Left ventricle myocardium inferior (tissue), 1 donor: ENCODE measurements at regions not wholly inside any gene's neighbourhood (a gene's known extent, or its start where the extent isn't known, plus 50 kb on each side); places are given as distances from the start of the nearest gene placed in this dataset.

Source experiments
- DNase-seq: peaks from one replicate; pipeline ENCODE4 v3.0.0-alpha.2; 2020
- H3K27ac ChIP-seq: fragments of 200-600 bp; replicated peaks from 2 replicates; pipeline ENCODE4 v1.8.0; 2021
- H3K27me3 ChIP-seq: fragments of 200-600 bp; 2 replicates; pipeline ENCODE4 v1.8.0; 2021; ENCODE audit warnings: low read depth
- H3K36me3 ChIP-seq: fragments of 200-600 bp; 2 replicates; pipeline ENCODE4 v1.8.0; 2021
- H3K4me1 ChIP-seq: fragments of 200-600 bp; 2 replicates; pipeline ENCODE4 v1.8.0; 2021
- H3K4me3 ChIP-seq: fragments of 200-600 bp; 2 replicates; pipeline ENCODE4 v1.8.0; 2021; ENCODE audit warnings: mild to moderate bottlenecking, moderate library complexity
- H3K9me3 ChIP-seq: fragments of 200-600 bp; replicated peaks from 2 replicates; pipeline ENCODE4 v1.8.0; 2021
- intact Hi-C: fragments of 100-400 bp; cut with micrococcal nuclease; formaldehyde crosslinking; loops from one replicate; pipeline ENCODE4 v1.11.0; 2022
- TF ChIP-seq, protein P1 (sequence below): fragments of 200-600 bp; IDR thresholded peaks from 2 replicates; pipeline ENCODE4 v1.8.0; 2021; ENCODE audit warnings: antibody characterized with exemption, mild to moderate bottlenecking, borderline replicate concordance
- donor health status: DM: no; HTN: yes; CAD: no; lungs with severe emphysema.

DNA sequence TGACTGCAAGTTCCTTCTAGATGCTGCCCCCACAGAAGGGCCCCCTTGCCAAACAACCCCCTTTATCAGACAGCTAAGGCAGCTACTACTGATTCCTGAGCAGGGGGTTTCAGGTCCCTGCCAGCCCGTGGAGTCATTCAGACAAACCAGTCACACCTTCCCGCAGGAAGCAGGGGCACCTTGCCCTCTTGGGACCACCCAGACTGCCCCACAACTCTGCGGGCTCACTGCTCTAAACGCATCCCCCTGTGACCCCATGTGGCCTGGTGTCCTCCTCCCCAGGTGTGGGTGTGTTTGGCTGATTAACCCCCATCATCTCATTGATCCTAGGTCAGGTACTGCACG, 298.9 kb downstream of the TCERG1L start:
- DNase-seq: no peak
- H3K4me1 ChIP-seq: no peaks in the 10 kb centered on the region
- no peak overlapping the region for H3K4me3 ChIP-seq
- no peaks in the 10 kb centered on the region for H3K36me3 ChIP-seq
- TF ChIP-seq, protein P1, sequence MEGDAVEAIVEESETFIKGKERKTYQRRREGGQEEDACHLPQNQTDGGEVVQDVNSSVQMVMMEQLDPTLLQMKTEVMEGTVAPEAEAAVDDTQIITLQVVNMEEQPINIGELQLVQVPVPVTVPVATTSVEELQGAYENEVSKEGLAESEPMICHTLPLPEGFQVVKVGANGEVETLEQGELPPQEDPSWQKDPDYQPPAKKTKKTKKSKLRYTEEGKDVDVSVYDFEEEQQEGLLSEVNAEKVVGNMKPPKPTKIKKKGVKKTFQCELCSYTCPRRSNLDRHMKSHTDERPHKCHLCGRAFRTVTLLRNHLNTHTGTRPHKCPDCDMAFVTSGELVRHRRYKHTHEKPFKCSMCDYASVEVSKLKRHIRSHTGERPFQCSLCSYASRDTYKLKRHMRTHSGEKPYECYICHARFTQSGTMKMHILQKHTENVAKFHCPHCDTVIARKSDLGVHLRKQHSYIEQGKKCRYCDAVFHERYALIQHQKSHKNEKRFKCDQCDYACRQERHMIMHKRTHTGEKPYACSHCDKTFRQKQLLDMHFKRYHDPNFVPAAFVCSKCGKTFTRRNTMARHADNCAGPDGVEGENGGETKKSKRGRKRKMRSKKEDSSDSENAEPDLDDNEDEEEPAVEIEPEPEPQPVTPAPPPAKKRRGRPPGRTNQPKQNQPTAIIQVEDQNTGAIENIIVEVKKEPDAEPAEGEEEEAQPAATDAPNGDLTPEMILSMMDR: no peak
- intact Hi-C loops: no loop called here
- peaks cover 11% of the 10 kb centered on the region for H3K9me3 ChIP-seq
- H3K27ac ChIP-seq: no peak overlapping the region
- H3K27me3 ChIP-seq: peaks cover 50% of the 10 kb centered on the region

DNA sequence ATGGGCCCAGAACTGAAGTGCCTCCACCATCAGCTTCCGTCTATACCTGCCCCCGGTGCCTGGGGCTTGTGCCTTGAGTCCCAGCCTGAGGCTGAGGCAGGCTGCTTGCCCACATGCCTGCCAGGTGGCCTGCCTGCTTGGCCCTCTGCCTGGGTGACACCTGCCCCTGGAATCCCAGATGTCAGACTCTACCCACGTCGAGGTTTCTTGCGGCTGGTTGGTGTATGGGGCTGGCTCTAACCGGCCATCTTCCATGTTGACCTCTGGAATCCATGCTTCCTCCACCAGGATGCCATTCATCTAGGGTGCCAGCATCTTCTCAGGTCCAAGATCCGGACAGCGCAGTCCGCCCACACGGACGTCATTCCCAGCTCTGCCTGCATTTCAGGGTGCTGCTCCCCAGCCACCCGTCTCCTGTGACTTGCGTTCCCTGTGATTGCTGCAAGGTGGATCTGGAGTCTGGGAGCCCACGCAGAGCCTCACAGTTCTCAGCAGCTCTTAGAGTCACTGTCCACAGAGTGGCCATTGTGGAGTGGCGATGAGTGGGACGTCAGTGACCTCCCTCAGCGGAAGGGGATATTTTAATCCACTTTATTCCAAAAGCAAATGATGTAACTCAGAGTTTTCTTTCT, 298.1 kb downstream of the TCERG1L start:
- no peak for DNase-seq
- no peak overlapping the region for H3K27ac ChIP-seq
- intact Hi-C loops: no loop called here

DNA sequence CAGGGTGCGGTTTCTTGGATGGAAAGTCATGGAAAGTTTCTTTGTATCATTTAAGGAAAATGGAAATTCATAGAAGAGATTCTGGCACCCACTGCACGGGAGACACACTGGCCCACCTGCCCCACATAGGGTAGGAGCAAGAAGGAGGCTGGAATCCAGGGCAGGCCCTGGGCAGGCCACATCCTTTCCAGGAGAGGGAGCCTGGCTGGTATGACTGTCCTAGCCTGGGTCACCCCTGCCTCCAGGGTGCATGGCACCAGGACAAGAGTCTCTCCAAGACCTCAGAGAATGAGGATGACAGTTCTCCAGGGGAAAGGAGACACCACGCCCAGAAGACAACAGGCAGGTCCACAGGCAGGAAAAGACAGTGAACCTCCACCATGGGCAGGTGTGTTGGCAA, 297.2 kb downstream of the TCERG1L start:
- no peak overlapping the region for H3K4me3 ChIP-seq
- peaks cover 62% of the 10 kb centered on the region for H3K27me3 ChIP-seq
- H3K4me1 ChIP-seq: no peaks in the 10 kb centered on the region
- no peaks in the 10 kb centered on the region for H3K36me3 ChIP-seq
- peaks cover 9% of the 10 kb centered on the region for H3K9me3 ChIP-seq
- TF ChIP-seq, protein P1: no peak
- intact Hi-C loops: no loop called here
- no peak for DNase-seq
- H3K27ac ChIP-seq: no peak overlapping the region

More for the DNA sequence above, 298.1 kb downstream of the TCERG1L start:
- no peaks in the 10 kb centered on the region for H3K36me3 ChIP-seq
- no peak overlapping the region for H3K4me3 ChIP-seq
- peaks cover 54% of the 10 kb centered on the region for H3K27me3 ChIP-seq
- peaks cover 11% of the 10 kb centered on the region for H3K9me3 ChIP-seq
- H3K4me1 ChIP-seq: no peaks in the 10 kb centered on the region
- TF ChIP-seq, protein P1: no peak

DNA sequence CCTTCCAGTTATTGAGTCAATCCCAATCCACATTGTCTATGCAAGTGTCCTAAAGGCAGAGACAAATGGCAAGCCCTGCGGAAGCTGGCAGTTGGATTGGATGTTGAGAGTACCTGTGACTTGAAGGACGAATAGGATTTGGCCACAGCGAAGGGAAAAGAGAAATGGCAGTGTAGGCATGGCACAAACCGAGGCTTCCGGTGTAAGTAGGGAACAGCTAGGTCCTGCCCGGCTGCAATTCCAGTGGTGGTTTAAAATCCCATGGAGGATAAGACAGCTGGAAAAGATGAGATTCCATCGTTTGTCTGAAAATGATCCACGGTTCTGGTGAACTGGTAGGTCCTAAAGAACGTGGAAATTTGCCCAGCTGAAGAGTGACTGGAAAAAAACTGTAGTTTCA, 296.2 kb downstream of the TCERG1L start:
- TF ChIP-seq, protein P1: no peak
- Histone ChIP-seq H3K36me3 (no peaks in the 10 kb centered on the region), H3K27ac (no peak overlapping the region), H3K4me3 (no peak overlapping the region), H3K27me3 (peaks cover 66% of the 10 kb centered on the region), H3K9me3 (no peaks in the 10 kb centered on the region), H3K4me1 (no peaks in the 10 kb centered on the region)
- no peak for DNase-seq
- intact Hi-C loops: no loop called here

DNA sequence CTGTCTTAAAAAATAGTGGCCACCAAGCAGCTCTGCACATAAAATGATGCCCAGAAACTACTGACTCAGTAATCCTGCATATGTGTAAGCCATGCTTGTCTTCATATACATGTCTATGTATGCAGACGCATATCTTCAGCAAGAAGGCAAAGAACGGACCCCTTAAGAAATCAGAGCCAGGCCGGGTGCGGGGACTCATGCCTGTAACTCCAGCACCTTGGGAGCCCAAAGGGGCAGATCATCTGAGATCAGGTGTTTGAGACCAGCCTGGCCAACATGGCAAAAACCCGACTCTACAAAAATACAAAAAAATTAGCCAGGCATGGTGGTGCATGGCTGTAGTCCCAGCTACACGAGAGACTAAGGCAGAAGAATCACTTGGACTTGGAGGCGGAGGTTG, 295.0 kb downstream of the TCERG1L start:
- peaks cover 69% of the 10 kb centered on the region for H3K27me3 ChIP-seq
- no peak overlapping the region for H3K4me3 ChIP-seq
- H3K9me3 ChIP-seq: no peaks in the 10 kb centered on the region
- intact Hi-C loops: no loop called here
- no peaks in the 10 kb centered on the region for H3K4me1 ChIP-seq
- no peak overlapping the region for H3K27ac ChIP-seq
- TF ChIP-seq, protein P1: no peak
- no peaks in the 10 kb centered on the region for H3K36me3 ChIP-seq
- DNase-seq: no peak
